NCI-H345 (cell line): ENCODE measurements at regions not wholly inside any gene's neighbourhood (a gene's known extent, or its start where the extent isn't known, plus 50 kb on each side); places are given as distances from the start of the nearest gene placed in this dataset.

Source experiments
- DNase-seq: peaks from one replicate; lab custom pipeline; 2025; lab: John Stamatoyannopoulos, UW

- no peak for DNase-seq
Observed at GRCh38 chr15:98025237-98025636, 64.7 kb downstream of the ARRDC4 start.

- no peak for DNase-seq
Observed at GRCh38 chr15:98034731-98035130, 74.2 kb downstream of the ARRDC4 start.

GRCh38 chr15:98035134-98035533, 74.6 kb downstream of the ARRDC4 start:
- DNase-seq = no peak

GRCh38 chr15:98035577-98036010, 75.1 kb downstream of the ARRDC4 start:
- no peak for DNase-seq

- DNase-seq = no peak
Observed at GRCh38 chr15:98039596-98039995, 79.1 kb downstream of the ARRDC4 start.

- DNase-seq = no peak
Observed at GRCh38 chr15:98040146-98040545, 79.6 kb downstream of the ARRDC4 start.

GRCh38 chr15:98043160-98044014, 82.9 kb downstream of the ARRDC4 start:
- DNase-seq = no peak

GRCh38 chr15:98051734-98052133, 91.2 kb downstream of the ARRDC4 start:
- no peak for DNase-seq

- DNase-seq = no peak
Observed at GRCh38 chr15:98057453-98057852, 97.0 kb downstream of the ARRDC4 start.

- DNase-seq = no peak
Observed at GRCh38 chr15:98062869-98063268, 102.4 kb downstream of the ARRDC4 start.

GRCh38 chr15:98063315-98063714, 102.8 kb downstream of the ARRDC4 start:
- no peak for DNase-seq

- no peak for DNase-seq
Observed at GRCh38 chr15:98063871-98064270, 103.4 kb downstream of the ARRDC4 start.

- no peak for DNase-seq
Observed at GRCh38 chr15:98067339-98067738, 106.8 kb downstream of the ARRDC4 start.

GRCh38 chr15:98069256-98069655, 108.8 kb downstream of the ARRDC4 start:
- DNase-seq = no peak

- no peak for DNase-seq
Observed at GRCh38 chr15:98070137-98070536, 109.6 kb downstream of the ARRDC4 start.

GRCh38 chr15:98071786-98072185, 111.3 kb downstream of the ARRDC4 start:
- DNase-seq = no peak

GRCh38 chr15:98075441-98075840, 114.9 kb downstream of the ARRDC4 start:
- DNase-seq = no peak

GRCh38 chr15:98076021-98076816, 115.7 kb downstream of the ARRDC4 start:
- no peak for DNase-seq

- no peak for DNase-seq
Observed at GRCh38 chr15:98077186-98077585, 116.7 kb downstream of the ARRDC4 start.

- DNase-seq = no peak
Observed at GRCh38 chr15:98080791-98081190, 120.3 kb downstream of the ARRDC4 start.

- DNase-seq = no peak
Observed at GRCh38 chr15:98083203-98083910, 122.9 kb downstream of the ARRDC4 start.

GRCh38 chr15:98085003-98085639, 124.6 kb downstream of the ARRDC4 start:
- peak; percentile 19 for DNase-seq
